AG09309 (cell line): ENCODE measurements at regions not wholly inside any gene's neighbourhood (a gene's known extent, or its start where the extent isn't known, plus 50 kb on each side); places are given as distances from the start of the nearest gene placed in this dataset.
A peak's percentile ranks its signal among the peaks of the same experiment; 100 is the strongest.

Source experiments
- DNase-seq: peaks from one replicate; pipeline ENCODE4 v3.0.0-alpha.2; 2010; ENCODE audit warnings: low read depth
- H3K4me3 ChIP-seq: 2 replicates; pipeline ENCODE4 v1.5.1; 2011; ENCODE audit warnings: mild to moderate bottlenecking, low read depth, low read length, moderate library complexity; ENCODE audit not compliant: control insufficient read depth
- TF ChIP-seq, protein P1 (sequence below): IDR thresholded peaks from 2 replicates; pipeline ENCODE4 v1.5.1; 2011; ENCODE audit warnings: mild to moderate bottlenecking, low read depth, low read length, inconsistent platforms; ENCODE audit not compliant: insufficient read depth, control insufficient read depth; ENCODE audit errors: missing control alignments

DNA sequence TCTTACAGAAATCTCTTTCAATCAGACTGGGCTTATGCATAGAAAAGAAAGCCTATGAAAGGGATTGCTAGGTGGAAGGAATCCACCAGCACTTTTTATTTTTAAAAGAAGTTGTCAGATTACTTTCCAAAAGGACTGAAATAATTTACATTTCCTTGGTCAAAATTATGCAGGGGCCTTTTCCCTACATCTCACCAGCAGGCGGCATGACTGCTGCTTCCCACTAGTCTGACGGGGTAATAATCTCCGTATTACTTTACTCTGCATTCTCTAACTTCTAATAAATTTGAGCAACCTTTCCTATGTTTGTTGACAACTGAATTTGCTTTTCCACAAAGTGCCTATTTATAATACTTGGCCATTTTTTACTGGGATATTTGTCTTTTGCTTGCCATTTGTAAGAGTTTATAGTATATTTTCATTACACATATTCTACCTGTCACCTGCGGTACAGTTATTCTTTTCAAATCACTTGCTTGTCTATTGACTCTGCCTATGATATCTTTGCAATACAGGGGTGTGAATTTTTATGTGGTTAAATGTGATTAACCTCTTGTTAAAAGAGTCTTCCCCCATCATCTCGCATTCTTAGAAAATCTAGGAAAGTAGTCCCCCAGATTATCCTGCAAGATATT, 51.9 kb upstream of the USP47 start:
- TF ChIP-seq, protein P1, sequence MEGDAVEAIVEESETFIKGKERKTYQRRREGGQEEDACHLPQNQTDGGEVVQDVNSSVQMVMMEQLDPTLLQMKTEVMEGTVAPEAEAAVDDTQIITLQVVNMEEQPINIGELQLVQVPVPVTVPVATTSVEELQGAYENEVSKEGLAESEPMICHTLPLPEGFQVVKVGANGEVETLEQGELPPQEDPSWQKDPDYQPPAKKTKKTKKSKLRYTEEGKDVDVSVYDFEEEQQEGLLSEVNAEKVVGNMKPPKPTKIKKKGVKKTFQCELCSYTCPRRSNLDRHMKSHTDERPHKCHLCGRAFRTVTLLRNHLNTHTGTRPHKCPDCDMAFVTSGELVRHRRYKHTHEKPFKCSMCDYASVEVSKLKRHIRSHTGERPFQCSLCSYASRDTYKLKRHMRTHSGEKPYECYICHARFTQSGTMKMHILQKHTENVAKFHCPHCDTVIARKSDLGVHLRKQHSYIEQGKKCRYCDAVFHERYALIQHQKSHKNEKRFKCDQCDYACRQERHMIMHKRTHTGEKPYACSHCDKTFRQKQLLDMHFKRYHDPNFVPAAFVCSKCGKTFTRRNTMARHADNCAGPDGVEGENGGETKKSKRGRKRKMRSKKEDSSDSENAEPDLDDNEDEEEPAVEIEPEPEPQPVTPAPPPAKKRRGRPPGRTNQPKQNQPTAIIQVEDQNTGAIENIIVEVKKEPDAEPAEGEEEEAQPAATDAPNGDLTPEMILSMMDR: peak; percentile 48
- DNase-seq: no peak
- no peak overlapping the region for H3K4me3 ChIP-seq

DNA sequence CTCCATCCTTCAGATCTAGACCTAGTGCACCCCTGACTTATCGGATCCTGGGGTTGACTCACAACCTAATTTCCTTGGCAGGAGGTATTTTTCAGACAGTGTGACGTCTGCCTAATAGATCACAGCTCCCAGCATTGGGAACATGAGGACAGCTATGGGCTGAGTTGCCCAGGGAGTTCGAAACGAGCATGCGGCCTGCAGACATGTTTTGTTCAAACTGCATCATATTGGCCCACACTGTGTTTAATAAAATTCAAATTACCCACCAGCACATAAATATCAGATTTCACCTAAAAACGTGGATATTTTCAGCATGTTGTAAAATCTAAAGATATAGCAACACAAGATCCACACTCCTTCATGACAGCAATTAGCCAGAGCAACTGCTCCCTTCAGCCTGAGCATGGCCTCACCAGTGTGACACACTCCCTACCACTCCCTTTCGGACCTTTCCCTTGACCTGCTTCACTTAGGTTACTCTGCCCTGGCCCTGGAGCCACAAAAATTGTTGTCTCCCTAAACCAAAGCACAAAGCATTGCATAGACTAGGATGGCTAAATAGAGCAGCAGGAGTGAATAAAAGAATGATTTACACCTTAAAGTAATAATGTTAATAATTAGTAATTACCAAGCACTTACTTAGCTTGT, 53.6 kb upstream of the USP47 start:
- H3K4me3 ChIP-seq: no peak overlapping the region
- TF ChIP-seq, protein P1: no peak
- DNase-seq: no peak

DNA sequence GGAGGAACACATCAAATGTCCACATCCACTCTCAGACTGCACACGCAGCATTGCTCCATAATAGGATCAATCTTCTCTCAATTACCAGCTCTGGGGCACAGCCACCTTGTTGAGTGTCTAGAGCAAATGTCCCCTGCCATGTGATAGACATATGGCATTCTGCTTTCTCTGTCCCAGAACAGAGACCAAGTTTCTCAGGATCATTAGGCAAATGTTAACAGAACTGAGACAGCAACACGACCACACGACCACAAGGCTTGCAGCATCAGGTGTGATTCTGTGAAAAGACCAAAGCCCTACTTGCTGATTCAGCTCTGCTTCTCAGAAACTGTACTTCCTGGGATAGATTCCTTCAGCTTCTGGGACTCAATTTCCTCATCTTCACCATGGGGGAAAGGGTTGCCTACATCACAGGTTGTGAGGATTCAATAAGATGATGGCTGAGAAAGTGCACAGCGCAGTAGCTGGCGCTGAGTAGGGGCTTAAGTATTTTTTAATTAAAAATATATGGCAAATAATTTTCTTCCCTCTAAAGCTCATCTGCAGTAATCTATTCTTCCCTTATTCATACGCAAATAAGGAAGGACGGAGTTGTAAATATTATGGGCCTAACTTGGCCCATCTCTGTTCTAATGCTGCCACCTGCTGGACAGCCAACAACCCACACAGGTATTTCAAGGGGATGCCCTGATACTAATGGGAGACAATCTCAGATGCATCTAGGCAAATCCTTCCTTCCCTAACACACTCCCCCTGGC, 54.3 kb upstream of the USP47 start:
- peak; percentile 35 for DNase-seq

DNA sequence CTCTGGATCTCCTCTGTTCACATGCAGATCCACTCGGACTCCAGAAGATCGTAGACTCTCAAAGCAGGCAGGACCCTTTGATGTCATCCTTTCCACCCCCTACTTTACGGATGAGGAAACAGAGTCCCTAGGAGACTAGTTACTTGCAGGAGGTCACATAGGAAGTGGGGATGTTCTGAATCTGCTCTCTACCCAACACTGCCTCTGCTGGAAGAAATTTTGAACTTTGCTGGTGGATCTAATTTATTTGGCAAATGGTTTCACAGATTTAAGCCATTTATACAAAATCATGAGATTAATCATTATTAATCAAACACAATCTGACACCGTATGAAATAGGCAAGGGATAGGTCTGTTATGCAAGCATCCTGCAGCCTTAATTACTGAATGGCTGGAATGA, 55.0 kb upstream of the USP47 start:
- TF ChIP-seq, protein P1: peak; percentile 67
- no peak overlapping the region for H3K4me3 ChIP-seq
- no peak for DNase-seq

More for the DNA sequence above, 54.3 kb upstream of the USP47 start:
- TF ChIP-seq, protein P1: peak; percentile 81
- H3K4me3 ChIP-seq: no peak overlapping the region

DNA sequence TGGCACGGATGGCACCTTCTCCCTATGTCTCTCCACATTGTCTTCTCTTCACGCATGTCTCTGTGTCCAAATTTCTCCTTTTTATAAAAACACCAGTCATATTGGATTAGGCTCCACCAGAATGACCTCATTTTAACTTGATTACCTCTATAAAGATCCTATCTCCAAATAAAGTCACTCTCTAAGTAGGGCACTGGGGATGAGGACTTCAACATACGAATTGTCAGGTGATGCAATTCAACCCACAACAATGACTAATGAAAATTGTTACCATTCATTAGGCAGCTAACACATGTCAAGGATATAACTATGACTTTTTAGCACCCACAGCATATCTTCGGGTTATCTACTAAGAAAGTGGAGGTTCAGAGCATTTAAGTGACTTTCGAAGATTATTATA, 55.5 kb upstream of the USP47 start:
- no peak for DNase-seq
- TF ChIP-seq, protein P1: no peak
- H3K4me3 ChIP-seq: no peak overlapping the region

DNA sequence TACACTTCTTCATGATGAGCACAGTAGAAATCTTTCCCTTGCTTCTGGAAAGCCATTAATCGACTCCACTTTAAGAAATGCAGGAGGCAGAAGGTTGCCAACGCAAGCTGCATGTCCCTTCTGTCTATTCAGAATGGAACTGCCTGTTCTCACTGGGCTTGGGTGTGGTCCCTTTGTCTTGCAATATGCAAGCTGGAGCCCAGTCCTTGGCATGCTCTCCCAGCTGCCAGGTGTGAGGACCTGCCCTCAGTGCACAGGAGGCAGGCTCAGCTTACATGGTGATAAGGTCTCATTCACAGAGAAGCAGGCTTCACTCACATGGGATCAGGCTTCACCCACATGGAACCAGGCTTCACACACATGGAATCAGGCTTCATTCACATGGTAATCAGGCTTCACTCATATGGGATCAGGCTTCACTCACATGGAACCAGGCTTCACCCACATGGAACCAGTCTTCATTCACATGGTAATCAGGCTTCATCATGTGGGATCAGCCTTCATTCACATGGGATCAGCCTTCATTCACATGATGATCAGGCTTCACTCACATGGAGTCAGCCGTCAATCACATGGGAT, 59.2 kb upstream of the USP47 start:
- TF ChIP-seq, protein P1: no peak
- no peak overlapping the region for H3K4me3 ChIP-seq
- no peak for DNase-seq
